Suprapubic skin (tissue), 4 donors: ENCODE measurements at regions not wholly inside any gene's neighbourhood (a gene's known extent, or its start where the extent isn't known, plus 50 kb on each side); places are given as distances from the start of the nearest gene placed in this dataset.
"Not testable (repeated sequence)": the region's sequence is repeated elsewhere in the genome, so short reads cannot be mapped to it uniquely, and the experiment has no call there.

Experiments used
- DNase-seq, 2 donors: peaks; one replicate each; pipeline ENCODE4 v3.0.0-alpha.2; 2019; ENCODE audit warnings: low spot score in 2 of 2
- H3K27ac ChIP-seq: fragments of 200-600 bp; sonication (generic); one replicate; pipeline ENCODE4 v1.5.1; 2019
- H3K27me3 ChIP-seq: fragments of 200-600 bp; sonication (generic); one replicate; pipeline ENCODE4 v1.5.1; 2019
- H3K36me3 ChIP-seq: fragments of 200-600 bp; sonication (generic); one replicate; pipeline ENCODE4 v1.5.1; 2019
- H3K4me1 ChIP-seq: fragments of 200-600 bp; sonication (generic); one replicate; pipeline ENCODE4 v1.5.1; 2019
- H3K4me3 ChIP-seq: fragments of 200-600 bp; sonication (generic); one replicate; pipeline ENCODE4 v1.5.1; 2019; ENCODE audit warnings: mild to moderate bottlenecking
- H3K9me3 ChIP-seq: fragments of 200-600 bp; sonication (generic); one replicate; pipeline ENCODE4 v1.5.1; 2019
- CTCF ChIP-seq, 2 donors: fragments of 200-600 bp in 1 of 2; fragments of 450-650 bp in 1 of 2; sonication (generic) in 1 of 2; IDR thresholded peaks; one replicate each; pipeline ENCODE4 v1.5.1; 2016 to 2019; ENCODE audit warnings: antibody characterized with exemption in 2 of 2, mild to moderate bottlenecking in 1 of 2, moderate library complexity in 1 of 2
- EP300 ChIP-seq: sonication (generic); formaldehyde crosslinking; IDR thresholded peaks from one replicate; pipeline ENCODE4 v1.6.1; 2017; ENCODE audit warnings: antibody characterized with exemption
- POLR2A ChIP-seq, 2 donors: fragments of 450-650 bp; IDR thresholded peaks; one replicate each; pipeline ENCODE4 v1.6.1; 2017; ENCODE audit warnings: antibody characterized with exemption in 2 of 2, mild to moderate bottlenecking in 2 of 2, moderate library complexity in 2 of 2
- POLR2AphosphoS5 ChIP-seq, 3 donors: sonication (generic); formaldehyde crosslinking; IDR thresholded peaks; one replicate each; pipeline ENCODE4 v1.6.1; 2017; ENCODE audit warnings: antibody characterized with exemption in 3 of 3
- WGBS: methylation state at CpG from one replicate; pipeline ENCODE4 v1.1.5; 2018; 5-methylcytosine and 5-hydroxymethylcytosine counted together

GRCh38 chr2:231644426-231644825, 51.8 kb downstream of the TEX44 start:
- no peak for DNase-seq
- no peaks in the 10 kb centered on the region for H3K27me3 ChIP-seq
- WGBS = 42% methylated on average over 6 of the region's 6 CpGs
- no peak overlapping the region for H3K4me3 ChIP-seq
- no peaks in the 10 kb centered on the region for H3K36me3 ChIP-seq
- peak overlapping the region; percentile 94 for H3K27ac ChIP-seq
- TF ChIP-seq EP300 = no peak
- TF ChIP-seq CTCF (IDR thresholded peaks at IDR 0.05) = no peak
- TF ChIP-seq POLR2A (IDR thresholded peaks at IDR 0.05) = no peak
- TF ChIP-seq POLR2AphosphoS5 (IDR thresholded peaks at IDR 0.05) = no peak
- no peaks in the 10 kb centered on the region for H3K9me3 ChIP-seq
- peaks cover 85% of the 10 kb centered on the region for H3K4me1 ChIP-seq

GRCh38 chr2:231646476-231646875, 53.8 kb downstream of the TEX44 start:
- TF ChIP-seq POLR2A (IDR thresholded peaks at IDR 0.05) (no peak), POLR2AphosphoS5 (IDR thresholded peaks at IDR 0.05) (peak in 1 of 3 donors; percentile 37)
- H3K36me3 ChIP-seq = no peaks in the 10 kb centered on the region
- peak overlapping the region; percentile 84 for H3K27ac ChIP-seq
- H3K27me3 ChIP-seq = no peaks in the 10 kb centered on the region
- 42% methylated on average over 6 of the region's 6 CpGs for WGBS
- no peaks in the 10 kb centered on the region for H3K9me3 ChIP-seq
- H3K4me1 ChIP-seq = peaks cover 68% of the 10 kb centered on the region
- H3K4me3 ChIP-seq = no peak overlapping the region
- no peak for DNase-seq

GRCh38 chr2:231648579-231649174, 56.0 kb downstream of the TEX44 start:
- TF ChIP-seq POLR2A (IDR thresholded peaks at IDR 0.05) (no peak), EP300 (no peak), POLR2AphosphoS5 (IDR thresholded peaks at IDR 0.05) (peak in 2 of 3 donors; percentile 23 to 44), CTCF (IDR thresholded peaks at IDR 0.05) (peak; percentile 44 to 70)
- no peak overlapping the region for H3K27ac ChIP-seq
- H3K4me3 ChIP-seq = no peak overlapping the region
- no peaks in the 10 kb centered on the region for H3K36me3 ChIP-seq
- H3K9me3 ChIP-seq = no peaks in the 10 kb centered on the region
- peaks cover 47% of the 10 kb centered on the region for H3K4me1 ChIP-seq
- 56% methylated on average over 9 of the region's 9 CpGs for WGBS
- no peaks in the 10 kb centered on the region for H3K27me3 ChIP-seq
- DNase-seq = peak in 1 of 2 donors; percentile 85

- H3K4me3 ChIP-seq, H3K9me3 ChIP-seq, H3K36me3 ChIP-seq, DNase-seq, H3K27ac ChIP-seq, H3K27me3 ChIP-seq: not testable (repeated sequence)
- peaks cover 27% of the 10 kb centered on the region for H3K4me1 ChIP-seq
- 78% methylated on average over 8 of the region's 8 CpGs for WGBS
Observed at GRCh38 chr2:231651561-231651960, 56.8 kb upstream of the PTMA start.

- Histone ChIP-seq H3K36me3 (no peaks in the 10 kb centered on the region), H3K27ac (no peak overlapping the region), H3K9me3 (no peaks in the 10 kb centered on the region), H3K4me3 (no peak overlapping the region), H3K27me3 (no peaks in the 10 kb centered on the region), H3K4me1 (peaks cover 15% of the 10 kb centered on the region)
- TF ChIP-seq EP300 = no peak
- TF ChIP-seq POLR2A (IDR thresholded peaks at IDR 0.05) = no peak
- no peak for TF ChIP-seq CTCF (IDR thresholded peaks at IDR 0.05)
- WGBS = 62% methylated on average over 5 of the region's 8 CpGs
- no peak for DNase-seq
Observed at GRCh38 chr2:231655488-231655887, 52.8 kb upstream of the PTMA start.

- Histone ChIP-seq H3K27me3 (no peaks in the 10 kb centered on the region), H3K36me3 (no peaks in the 10 kb centered on the region), H3K4me1 (peaks cover 15% of the 10 kb centered on the region), H3K9me3 (no peaks in the 10 kb centered on the region), H3K4me3 (no peak overlapping the region), H3K27ac (no peak overlapping the region)
- TF ChIP-seq EP300 = no peak
- no peak for TF ChIP-seq POLR2AphosphoS5 (IDR thresholded peaks at IDR 0.05)
- TF ChIP-seq CTCF (IDR thresholded peaks at IDR 0.05) = no peak
- no peak for TF ChIP-seq POLR2A (IDR thresholded peaks at IDR 0.05)
- DNase-seq = no peak
- 40% methylated on average over 6 of the region's 6 CpGs for WGBS
Observed at GRCh38 chr2:231655894-231656293, 52.4 kb upstream of the PTMA start.
